Body of pancreas (tissue), 4 donors: ENCODE measurements at regions not wholly inside any gene's neighbourhood (a gene's known extent, or its start where the extent isn't known, plus 50 kb on each side); places are given as distances from the start of the nearest gene placed in this dataset.

Source experiments
- ATAC-seq: fragments of 150-250 bp; one replicate; pipeline ENCODE4 v1.9.1; 2016
- DNase-seq, 4 donors: peaks; one replicate each; pipeline ENCODE4 v3.0.0-alpha.2; 2019
- H3K27ac ChIP-seq, 4 donors: fragments of 200-600 bp; sonication (generic); 1 replicate in 3 of 4; 2 replicates in 1 of 4; pipeline versions ENCODE4 v1.5.1 to v1.6.1; 2016 to 2019; ENCODE audit warnings: mild to moderate bottlenecking in 1 of 4, mixed read lengths in 1 of 4, moderate library complexity in 1 of 4
- H3K27me3 ChIP-seq, 2 donors: fragments of 200-600 bp; sonication (generic); one replicate each; pipeline ENCODE4 v1.6.0; 2016; ENCODE audit warnings: mild to moderate bottlenecking in 1 of 2
- H3K36me3 ChIP-seq, 2 donors: fragments of 200-600 bp; sonication (generic); replicated peaks in 1 of 2; 2 replicates each; pipeline ENCODE4 v1.5.1; 2016; ENCODE audit warnings: low read depth in 2 of 2; ENCODE audit not compliant: insufficient read depth in 1 of 2
- H3K4me1 ChIP-seq: fragments of 200-600 bp; sonication (generic); one replicate; pipeline ENCODE4 v1.6.0; 2016
- H3K4me3 ChIP-seq, 2 donors: fragments of 200-600 bp; sonication (generic); 1 replicate in 1 of 2; 2 replicates in 1 of 2; pipeline ENCODE4 v1.5.1; 2016 to 2019
- H3K9me3 ChIP-seq, 3 donors: fragments of 200-600 bp; sonication (generic); 1 replicate in 2 of 3; 2 replicates in 1 of 3; pipeline ENCODE4 v1.5.1; 2016
- CTCF ChIP-seq, 7 experiments: fragments of 450-650 bp in 4 of 7; fragments of 200-600 bp in 3 of 7; sonication (generic) in 3 of 7; IDR thresholded peaks; one replicate each; pipeline ENCODE4 v1.5.1; 2016 to 2019; ENCODE audit warnings: antibody characterized with exemption in 7 of 7
- POLR2A ChIP-seq, 3 donors: fragments of 450-650 bp; IDR thresholded peaks; one replicate each; pipeline ENCODE4 v1.6.1; 2016; ENCODE audit warnings: antibody characterized with exemption in 3 of 3, mild to moderate bottlenecking in 2 of 3
- WGBS, 2 donors: methylation state at CpG; one replicate each; pipeline ENCODE4 v1.1.5; 2017; 5-methylcytosine and 5-hydroxymethylcytosine counted together
- intact Hi-C: fragments of 100-400 bp; cut with DNase I; formaldehyde crosslinking; loops from one replicate; pipeline ENCODE4 v1.15.1; 2023

GRCh38 chr2:5886462-5886861, 194.3 kb downstream of the SOX11 start:
- intact Hi-C loops, result no loop called here
- Histone ChIP-seq H3K9me3 (no peaks in the 10 kb centered on the region), H3K36me3 (no peaks in the 10 kb centered on the region), H3K27ac (no peak overlapping the region), H3K4me3 (no peak overlapping the region), H3K27me3 (no peaks in the 10 kb centered on the region), H3K4me1 (no peaks in the 10 kb centered on the region)
- no peak for ATAC-seq
- WGBS, 2 donors, result 52 to 56% methylated on average over 6 of the region's 6 CpGs
- no peak for DNase-seq
- TF ChIP-seq CTCF (IDR thresholded peaks at IDR 0.05), result no peak
- TF ChIP-seq POLR2A (IDR thresholded peaks at IDR 0.05), result no peak

GRCh38 chr2:5888126-5888525, 195.9 kb downstream of the SOX11 start:
- Histone ChIP-seq H3K4me3 (no peak overlapping the region), H3K27me3 (no peaks in the 10 kb centered on the region), H3K9me3 (no peaks in the 10 kb centered on the region), H3K27ac (no peak overlapping the region), H3K4me1 (no peaks in the 10 kb centered on the region), H3K36me3 (no peaks in the 10 kb centered on the region)
- ATAC-seq, result no peak
- no peak for DNase-seq
- WGBS, 2 donors, result 8 to 30% methylated on average over 1 of the region's 1 CpG
- TF ChIP-seq CTCF (IDR thresholded peaks at IDR 0.05) (no peak), POLR2A (IDR thresholded peaks at IDR 0.05) (no peak)
- intact Hi-C loops, result no loop called here

GRCh38 chr2:5889519-5889918, 197.3 kb downstream of the SOX11 start:
- Histone ChIP-seq H3K4me1 (no peaks in the 10 kb centered on the region), H3K9me3 (no peaks in the 10 kb centered on the region), H3K4me3 (no peak overlapping the region), H3K27ac (no peak overlapping the region), H3K36me3 (no peaks in the 10 kb centered on the region), H3K27me3 (no peaks in the 10 kb centered on the region)
- no peak for DNase-seq
- no peak for ATAC-seq
- TF ChIP-seq POLR2A (IDR thresholded peaks at IDR 0.05) (no peak), CTCF (IDR thresholded peaks at IDR 0.05) (no peak)
- WGBS, 2 donors, result 28 to 39% methylated on average over 5 of the region's 5 CpGs
- intact Hi-C loops, result no loop called here

DNA sequence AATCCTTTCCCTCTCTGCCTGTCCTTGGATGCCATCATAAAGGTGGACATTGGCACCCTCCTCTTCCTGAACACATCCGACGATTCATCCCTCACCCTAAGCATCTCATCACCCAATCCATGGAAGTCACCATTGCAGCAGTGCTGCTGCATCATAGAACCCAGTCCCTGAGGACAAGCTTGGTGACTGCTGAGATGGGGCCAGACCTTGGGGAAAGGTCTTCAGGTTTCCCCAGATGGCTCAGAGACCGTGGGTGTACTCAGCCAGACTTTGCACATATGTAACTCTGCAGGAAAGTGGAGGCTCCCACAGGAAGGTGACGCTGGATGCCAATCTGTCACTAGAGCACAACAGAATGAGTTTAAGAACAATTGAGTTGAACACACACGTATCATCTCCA, 202.2 kb downstream of the SOX11 start:
- TF ChIP-seq CTCF (IDR thresholded peaks at IDR 0.05), result no peak
- no peak for TF ChIP-seq POLR2A (IDR thresholded peaks at IDR 0.05)
- no peaks in the 10 kb centered on the region for H3K36me3 ChIP-seq
- H3K4me3 ChIP-seq, result no peak overlapping the region
- H3K4me1 ChIP-seq, result no peaks in the 10 kb centered on the region
- H3K27ac ChIP-seq, result no peak overlapping the region
- ATAC-seq (no peak), DNase-seq (no peak)
- no peaks in the 10 kb centered on the region for H3K27me3 ChIP-seq
- H3K9me3 ChIP-seq, result no peaks in the 10 kb centered on the region
- intact Hi-C loops, result no loop called here
- WGBS, 2 donors, result 64 to 68% methylated on average over 5 of the region's 5 CpGs

GRCh38 chr2:5895284-5895683, 203.1 kb downstream of the SOX11 start:
- ATAC-seq (no peak), DNase-seq (no peak)
- Histone ChIP-seq H3K36me3 (no peaks in the 10 kb centered on the region), H3K27ac (no peak overlapping the region), H3K27me3 (no peaks in the 10 kb centered on the region), H3K4me1 (no peaks in the 10 kb centered on the region), H3K9me3 (no peaks in the 10 kb centered on the region), H3K4me3 (no peak overlapping the region)
- intact Hi-C loops, result no loop called here
- TF ChIP-seq CTCF (IDR thresholded peaks at IDR 0.05) (no peak), POLR2A (IDR thresholded peaks at IDR 0.05) (no peak)
- 77 to 85% methylated on average over 11 of the region's 11 CpGs for WGBS, 2 donors
